Breast epithelium (tissue), 3 donors: ENCODE measurements at regions not wholly inside any gene's neighbourhood (a gene's known extent, or its start where the extent isn't known, plus 50 kb on each side); places are given as distances from the start of the nearest gene placed in this dataset.

Source experiments
- POLR2A ChIP-seq: fragments of 450-650 bp; IDR thresholded peaks from one replicate; pipeline ENCODE4 v1.6.1; 2016; ENCODE audit warnings: antibody characterized with exemption, mild to moderate bottlenecking, moderate library complexity
- TF ChIP-seq, protein P1 (sequence below), 3 donors: fragments of 450-650 bp; IDR thresholded peaks; one replicate each; pipeline ENCODE4 v1.5.1; 2016 to 2017; ENCODE audit warnings: antibody characterized with exemption in 3 of 3, mild to moderate bottlenecking in 3 of 3, moderate library complexity in 3 of 3

DNA sequence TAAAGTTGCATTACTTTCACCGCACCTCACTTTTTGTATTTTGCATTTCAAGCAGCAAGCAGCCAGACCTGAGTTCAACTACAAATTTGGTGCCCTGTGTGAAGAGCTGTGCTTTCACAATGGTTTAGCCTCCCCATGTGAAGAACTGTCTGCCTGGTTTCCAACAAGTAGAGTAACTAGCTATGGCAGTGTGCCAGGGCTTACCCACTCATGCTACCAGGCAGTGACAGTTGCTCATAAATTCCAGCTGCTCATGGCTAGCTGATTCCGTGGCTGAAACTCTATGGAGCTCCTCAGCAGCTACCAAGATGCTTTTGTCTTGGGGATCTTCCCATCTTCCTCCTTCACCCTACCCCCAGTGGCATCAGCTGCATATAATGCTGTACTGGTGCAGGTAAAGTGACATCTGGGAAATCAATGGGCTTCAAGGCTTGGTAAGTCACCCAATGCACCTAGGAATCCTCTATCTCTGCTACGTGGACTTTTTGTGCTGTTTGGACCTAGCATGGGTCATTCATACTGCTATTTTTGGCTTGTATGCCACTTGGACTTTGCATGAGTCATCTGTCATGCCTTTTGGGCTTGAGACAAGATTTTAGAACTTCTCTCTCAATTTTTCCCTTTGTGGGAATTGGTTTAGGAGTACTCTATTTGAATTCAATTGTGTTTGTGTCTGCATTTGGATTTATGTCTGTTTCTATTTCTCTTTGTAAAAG is 176.5 kb upstream of the GJE1 start:
- TF ChIP-seq POLR2A = no peak
- TF ChIP-seq, protein P1, sequence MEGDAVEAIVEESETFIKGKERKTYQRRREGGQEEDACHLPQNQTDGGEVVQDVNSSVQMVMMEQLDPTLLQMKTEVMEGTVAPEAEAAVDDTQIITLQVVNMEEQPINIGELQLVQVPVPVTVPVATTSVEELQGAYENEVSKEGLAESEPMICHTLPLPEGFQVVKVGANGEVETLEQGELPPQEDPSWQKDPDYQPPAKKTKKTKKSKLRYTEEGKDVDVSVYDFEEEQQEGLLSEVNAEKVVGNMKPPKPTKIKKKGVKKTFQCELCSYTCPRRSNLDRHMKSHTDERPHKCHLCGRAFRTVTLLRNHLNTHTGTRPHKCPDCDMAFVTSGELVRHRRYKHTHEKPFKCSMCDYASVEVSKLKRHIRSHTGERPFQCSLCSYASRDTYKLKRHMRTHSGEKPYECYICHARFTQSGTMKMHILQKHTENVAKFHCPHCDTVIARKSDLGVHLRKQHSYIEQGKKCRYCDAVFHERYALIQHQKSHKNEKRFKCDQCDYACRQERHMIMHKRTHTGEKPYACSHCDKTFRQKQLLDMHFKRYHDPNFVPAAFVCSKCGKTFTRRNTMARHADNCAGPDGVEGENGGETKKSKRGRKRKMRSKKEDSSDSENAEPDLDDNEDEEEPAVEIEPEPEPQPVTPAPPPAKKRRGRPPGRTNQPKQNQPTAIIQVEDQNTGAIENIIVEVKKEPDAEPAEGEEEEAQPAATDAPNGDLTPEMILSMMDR (IDR thresholded peaks at IDR 0.05) = no peak
